Erythroblast (primary cell): ENCODE measurements at regions not wholly inside any gene's neighbourhood (a gene's known extent, or its start where the extent isn't known, plus 50 kb on each side); places are given as distances from the start of the nearest gene placed in this dataset.
"Not testable (repeated sequence)": the region's sequence is repeated elsewhere in the genome, so short reads cannot be mapped to it uniquely, and the experiment has no call there.

ENCODE experiments used
- GATA1 ChIP-seq: IDR thresholded peaks from 2 replicates; pipeline ENCODE4 v1.6.1; 2011; ENCODE audit warnings: low read depth, mild to moderate bottlenecking, control low read depth, low read length, moderate library complexity
- POLR2A ChIP-seq: IDR thresholded peaks from 2 replicates; pipeline ENCODE4 v1.6.1; 2011; ENCODE audit warnings: mild to moderate bottlenecking, low read length

DNA sequence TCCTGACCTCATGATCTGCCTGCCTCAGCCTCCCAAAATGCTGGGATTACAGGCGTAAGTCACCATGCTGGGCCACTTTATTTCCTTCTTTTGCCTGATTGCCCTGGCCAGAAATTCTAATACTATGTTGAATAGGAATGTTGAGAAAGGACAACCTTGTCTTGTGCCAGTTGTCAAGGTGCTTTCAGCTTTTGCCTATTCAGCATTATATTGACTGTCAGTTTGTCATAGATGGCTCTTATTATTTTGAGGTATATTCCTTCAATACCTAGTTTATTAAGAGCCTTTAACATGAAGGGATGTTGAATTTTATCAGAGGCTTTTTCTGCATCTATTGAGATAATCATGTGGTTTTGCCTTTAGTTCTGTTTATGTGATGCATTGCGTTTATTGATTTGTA, 362.0 kb downstream of the JRKL start:
- not testable (repeated sequence) for TF ChIP-seq POLR2A, GATA1
